SK-N-SH (cell line): ENCODE measurements at regions not wholly inside any gene's neighbourhood (a gene's known extent, or its start where the extent isn't known, plus 50 kb on each side); places are given as distances from the start of the nearest gene placed in this dataset.

Experiments used
- CTCF ChIA-PET: fragments of 300-600, 350-600 bp; formaldehyde crosslinking; extraction: SDS; loops from one replicate; lab custom pipeline; 2021; lab: Yijun Ruan, JAX
- POLR2A ChIA-PET: fragments of 350-600 bp; sonication (Branson Sonifier 250); formaldehyde crosslinking; extraction: SDS; loops from one replicate; lab custom pipeline; 2020; ENCODE audit warnings: antibody characterized with exemption, inconsistent platforms; lab: Yijun Ruan, JAX
- DNase-seq: peaks from one replicate; pipeline ENCODE4 v3.0.0; 2012
- H2AFZ ChIP-seq: fragments of 200-600 bp; sonication (generic); 2 replicates; pipeline ENCODE4 v1.8.1; 2016; ENCODE audit warnings: antibody characterized with exemption, mild to moderate bottlenecking, low read depth
- H3F3A ChIP-seq: fragments of 200-600 bp; sonication (generic); replicated peaks from 2 replicates; pipeline ENCODE3; 2016; ENCODE audit warnings: antibody characterized with exemption, mild to moderate bottlenecking; ENCODE audit not compliant: insufficient read depth
- H3K27ac ChIP-seq, 2 experiments: fragments of 200-500 bp in 1 of 2; fragments of 200-600 bp in 1 of 2; sonication (Bioruptor generic) in 1 of 2; sonication (generic), shearing (Covaris generic) in 1 of 2; 2 replicates each; pipeline versions ENCODE4 v1.5.1 to v1.6.1; 2014 to 2016; ENCODE audit warnings: low read depth in 2 of 2, inconsistent platforms in 1 of 2, low read length in 1 of 2, mild to moderate bottlenecking in 1 of 2, mixed read lengths in 1 of 2
- H3K27me3 ChIP-seq: fragments of 200-600 bp; sonication (generic), shearing (Covaris generic); 2 replicates; pipeline ENCODE4 v1.6.1; 2016; ENCODE audit warnings: mixed run types; ENCODE audit not compliant: insufficient read depth
- H3K36me3 ChIP-seq, 2 experiments: fragments of 200-500 bp in 1 of 2; fragments of 200-600 bp in 1 of 2; sonication (Bioruptor generic) in 1 of 2; sonication (generic) in 1 of 2; replicated peaks in 1 of 2; 2 replicates each; pipeline versions ENCODE3 to v1.5.1; 2014 to 2016; ENCODE audit warnings: low read length in 1 of 2, mild to moderate bottlenecking in 1 of 2; ENCODE audit not compliant: insufficient read depth in 2 of 2, control insufficient read depth in 1 of 2
- H3K4me1 ChIP-seq, 2 experiments: fragments of 200-500 bp in 1 of 2; fragments of 200-600 bp in 1 of 2; sonication (Bioruptor generic) in 1 of 2; sonication (generic), shearing (Covaris generic) in 1 of 2; 2 replicates each; pipeline versions ENCODE4 v1.5.1 to v1.6.1; 2014 to 2016; ENCODE audit warnings: low read depth in 1 of 2, low read length in 1 of 2, mixed run types in 1 of 2; ENCODE audit not compliant: insufficient read depth in 2 of 2, control insufficient read depth in 1 of 2
- H3K4me2 ChIP-seq: fragments of 200-600 bp; sonication (generic), shearing (Covaris generic); 2 replicates; pipeline ENCODE4 v1.6.1; 2017; ENCODE audit warnings: mixed run types
- H3K4me3 ChIP-seq, 2 experiments: fragments of 200-500 bp in 1 of 2; fragments of 200-600 bp in 1 of 2; sonication (Bioruptor generic) in 1 of 2; sonication (generic), shearing (Covaris generic) in 1 of 2; 2 replicates each; pipeline versions ENCODE4 v1.5.1 to v1.8.1; 2014 to 2016; ENCODE audit warnings: low read depth in 2 of 2, inconsistent platforms in 1 of 2, low read length in 1 of 2, mild to moderate bottlenecking in 1 of 2, mixed read lengths in 1 of 2, moderate library complexity in 1 of 2
- H3K79me2 ChIP-seq: fragments of 200-600 bp; sonication (generic); 2 replicates; pipeline ENCODE4 v1.8.1; 2017; ENCODE audit warnings: mild to moderate bottlenecking; ENCODE audit not compliant: insufficient read depth
- H3K9ac ChIP-seq: fragments of 200-600 bp; sonication (generic); 2 replicates; pipeline ENCODE4 v1.6.1; 2017; ENCODE audit warnings: mixed run types
- H3K9me2 ChIP-seq: fragments of 200-600 bp; sonication (generic); 2 replicates; pipeline ENCODE4 v1.6.1; 2017; ENCODE audit warnings: mixed run types
- H3K9me3 ChIP-seq: fragments of 200-600 bp; sonication (generic); 2 replicates; pipeline ENCODE4 v1.6.1; 2017; ENCODE audit warnings: mixed run types, mild to moderate bottlenecking, moderate library complexity
- H4K20me1 ChIP-seq: fragments of 200-600 bp; sonication (generic); 2 replicates; pipeline ENCODE4 v1.6.1; 2017; ENCODE audit warnings: mild to moderate bottlenecking, mixed run types; ENCODE audit not compliant: insufficient read depth
- CHD2 ChIP-seq: fragments of 150-350 bp; IDR thresholded peaks from 2 replicates; pipeline ENCODE4 v1.6.1; 2018; ENCODE audit warnings: low read length; ENCODE audit not compliant: partially characterized antibody
- ELF1 ChIP-seq: IDR thresholded peaks from 2 replicates; pipeline ENCODE4 v1.4.0; 2012
- EP300 ChIP-seq, 2 experiments: IDR thresholded peaks; 2 replicates each; pipeline versions ENCODE4 v1.4.0 to v1.6.1; 2012; ENCODE audit warnings: borderline replicate concordance in 1 of 2, low read depth in 1 of 2, low read length in 1 of 2
- EZH2phosphoT487 ChIP-seq: fragments of 200-600 bp; sonication (generic); IDR thresholded peaks from 2 replicates; pipeline ENCODE4 v1.6.1; 2017; ENCODE audit warnings: low read depth, mixed run types, mild to moderate bottlenecking, antibody characterized with exemption, moderate library complexity, borderline replicate concordance
- FOSL2 ChIP-seq: IDR thresholded peaks from 2 replicates; pipeline ENCODE4 v1.4.0; 2012; ENCODE audit warnings: low read depth, mild to moderate bottlenecking, moderate library complexity, borderline replicate concordance
- FOXJ3 ChIP-seq: sonication (generic); formaldehyde crosslinking; IDR thresholded peaks from 2 replicates; pipeline ENCODE4 v1.5.1; 2020; ENCODE audit warnings: mild to moderate bottlenecking, missing genetic modification reagents
- GABPA ChIP-seq: IDR thresholded peaks from 2 replicates; pipeline ENCODE4 v1.4.0; 2012; ENCODE audit warnings: low read depth, mild to moderate bottlenecking
- JUND ChIP-seq: IDR thresholded peaks from 2 replicates; pipeline ENCODE4 v1.4.0; 2012
- MEF2A ChIP-seq: IDR thresholded peaks from 2 replicates; pipeline ENCODE4 v1.4.0; 2012; ENCODE audit warnings: low read depth, borderline replicate concordance
- MXI1 ChIP-seq: IDR thresholded peaks from 2 replicates; pipeline ENCODE4 v1.6.1; 2012; ENCODE audit warnings: mild to moderate bottlenecking, low read depth, low read length, improper control_type of control experiment
- NFIC ChIP-seq: IDR thresholded peaks from 2 replicates; pipeline ENCODE4 v1.4.0; 2012; ENCODE audit warnings: borderline replicate concordance
- POLR2AphosphoS5 ChIP-seq: IDR thresholded peaks from 2 replicates; pipeline ENCODE4 v1.6.1; 2012; ENCODE audit warnings: low read depth, low read length
- RAD21 ChIP-seq: IDR thresholded peaks from 2 replicates; pipeline ENCODE4 v1.6.1; 2012; ENCODE audit warnings: mild to moderate bottlenecking, low read length
- RCOR1 ChIP-seq: fragments of 150-350 bp; IDR thresholded peaks from 2 replicates; pipeline ENCODE4 v1.6.1; 2017; ENCODE audit warnings: antibody characterized with exemption, low read length
- SIN3A ChIP-seq: IDR thresholded peaks from 2 replicates; pipeline ENCODE4 v1.6.1; 2012; ENCODE audit warnings: low read depth, mild to moderate bottlenecking, low read length, moderate library complexity, borderline replicate concordance
- TAF1 ChIP-seq: IDR thresholded peaks from 2 replicates; pipeline ENCODE4 v1.6.1; 2012; ENCODE audit warnings: low read depth, mild to moderate bottlenecking, low read length, moderate library complexity, borderline replicate concordance
- USF2 ChIP-seq: fragments of 150-350 bp; IDR thresholded peaks from 2 replicates; pipeline ENCODE4 v1.6.1; 2017; ENCODE audit warnings: antibody characterized with exemption, low read length, low read depth, borderline replicate concordance
- WGBS: methylation state at CpG from one replicate; pipeline ENCODE4 v1.1.6; 2017; ENCODE audit warnings: low lambda C conversion rate; 5-methylcytosine and 5-hydroxymethylcytosine counted together
- TF ChIP-seq, protein P1 (sequence below): IDR thresholded peaks from 2 replicates; pipeline ENCODE4 v1.4.0; 2012; ENCODE audit warnings: low read depth, borderline replicate concordance
- TF ChIP-seq, protein P2 (sequence below): fragments of 150-350 bp; IDR thresholded peaks from 2 replicates; pipeline ENCODE4 v1.6.1; 2016; ENCODE audit warnings: mild to moderate bottlenecking, low read depth, low read length
- TF ChIP-seq, protein P3 (sequence below): fragments of 200-600 bp; sonication (generic); IDR thresholded peaks from 2 replicates; pipeline ENCODE4 v1.6.1; 2017; ENCODE audit warnings: antibody characterized with exemption, mild to moderate bottlenecking, moderate library complexity

- Histone ChIP-seq H3K9me2 (no peaks in the 10 kb centered on the region), H3K9me3 (no peaks in the 10 kb centered on the region), H3K4me2 (no peak overlapping the region), H2AFZ (no peak overlapping the region), H3K4me1 (peaks cover 0 to 37% of the 10 kb centered on the region in 2 experiments; a peak in 1 of 4 replicates), H3K36me3 (no peaks in the 10 kb centered on the region), H3K27me3 (no peaks in the 10 kb centered on the region), H3K79me2 (no peaks in the 10 kb centered on the region), H3K27ac (no peak overlapping the region), H3K4me3 (no peak overlapping the region), H3K9ac (no peak overlapping the region), H3F3A (no peaks in the 10 kb centered on the region), H4K20me1 (no peaks in the 10 kb centered on the region)
- 82% methylated on average over 14 of the region's 18 CpGs for WGBS
- TF ChIP-seq SIN3A (no peak), FOXJ3 (CRISPR knock-in tag) (no peak), CHD2 (no peak), GABPA (no peak), RCOR1 (no peak), MEF2A (no peak), JUND (no peak), TAF1 (no peak), EZH2phosphoT487 (no peak), USF2 (no peak), EP300 (IDR thresholded peaks at IDR 0.05; ENCODE audit: borderline replicate concordance in 1 of 2, low read depth in 1 of 2, low read length in 1 of 2) (no peak), NFIC (no peak), POLR2AphosphoS5 (no peak), MXI1 (no peak), FOSL2 (no peak)
- TF ChIP-seq, protein P1, sequence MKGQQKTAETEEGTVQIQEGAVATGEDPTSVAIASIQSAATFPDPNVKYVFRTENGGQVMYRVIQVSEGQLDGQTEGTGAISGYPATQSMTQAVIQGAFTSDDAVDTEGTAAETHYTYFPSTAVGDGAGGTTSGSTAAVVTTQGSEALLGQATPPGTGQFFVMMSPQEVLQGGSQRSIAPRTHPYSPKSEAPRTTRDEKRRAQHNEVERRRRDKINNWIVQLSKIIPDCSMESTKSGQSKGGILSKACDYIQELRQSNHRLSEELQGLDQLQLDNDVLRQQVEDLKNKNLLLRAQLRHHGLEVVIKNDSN: no peak
- ChIA-PET CTCF (interaction anchor here (2.4 kb wide), 1 partner anchor 9 kb away, joined by 9 read pairs; no protein-coding TSS in a partner anchor), POLR2A (no interaction called here)
- no peak for DNase-seq
Measured at GRCh38 chr15:70212286-70212962, 114.7 kb upstream of the TLE3 start.

DNA sequence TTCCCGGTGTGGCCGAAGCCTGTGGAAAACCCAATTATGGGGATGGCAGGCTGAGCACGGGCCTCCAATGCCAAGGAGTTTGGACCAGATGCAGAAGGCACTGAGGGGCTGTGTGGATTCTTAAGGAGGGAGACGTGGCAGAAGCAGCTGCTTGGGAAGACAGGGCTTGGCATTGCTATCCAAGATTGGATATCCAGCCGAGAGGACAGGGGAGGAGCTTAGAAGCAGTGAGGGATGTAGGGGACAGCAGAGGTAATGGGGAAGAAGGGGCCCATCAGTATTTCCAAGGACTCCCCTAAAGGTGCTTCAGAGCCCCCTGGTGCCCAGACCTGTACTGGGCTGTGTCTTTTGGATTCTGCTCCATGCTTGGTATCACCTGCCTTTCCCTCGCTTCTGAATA is 112.8 kb upstream of the TLE3 start:
- Histone ChIP-seq H3K27me3 (no peaks in the 10 kb centered on the region), H3K4me3 (no peak overlapping the region), H3K9me2 (no peaks in the 10 kb centered on the region), H2AFZ (no peak overlapping the region), H4K20me1 (no peaks in the 10 kb centered on the region), H3K9me3 (no peaks in the 10 kb centered on the region), H3K9ac (no peak overlapping the region)
- POLR2A ChIA-PET: no interaction called here
- no peak for TF ChIP-seq RCOR1
- TF ChIP-seq CHD2: no peak
- TF ChIP-seq, protein P2, sequence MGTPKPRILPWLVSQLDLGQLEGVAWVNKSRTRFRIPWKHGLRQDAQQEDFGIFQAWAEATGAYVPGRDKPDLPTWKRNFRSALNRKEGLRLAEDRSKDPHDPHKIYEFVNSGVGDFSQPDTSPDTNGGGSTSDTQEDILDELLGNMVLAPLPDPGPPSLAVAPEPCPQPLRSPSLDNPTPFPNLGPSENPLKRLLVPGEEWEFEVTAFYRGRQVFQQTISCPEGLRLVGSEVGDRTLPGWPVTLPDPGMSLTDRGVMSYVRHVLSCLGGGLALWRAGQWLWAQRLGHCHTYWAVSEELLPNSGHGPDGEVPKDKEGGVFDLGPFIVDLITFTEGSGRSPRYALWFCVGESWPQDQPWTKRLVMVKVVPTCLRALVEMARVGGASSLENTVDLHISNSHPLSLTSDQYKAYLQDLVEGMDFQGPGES: no peak
- TF ChIP-seq, protein P3, sequence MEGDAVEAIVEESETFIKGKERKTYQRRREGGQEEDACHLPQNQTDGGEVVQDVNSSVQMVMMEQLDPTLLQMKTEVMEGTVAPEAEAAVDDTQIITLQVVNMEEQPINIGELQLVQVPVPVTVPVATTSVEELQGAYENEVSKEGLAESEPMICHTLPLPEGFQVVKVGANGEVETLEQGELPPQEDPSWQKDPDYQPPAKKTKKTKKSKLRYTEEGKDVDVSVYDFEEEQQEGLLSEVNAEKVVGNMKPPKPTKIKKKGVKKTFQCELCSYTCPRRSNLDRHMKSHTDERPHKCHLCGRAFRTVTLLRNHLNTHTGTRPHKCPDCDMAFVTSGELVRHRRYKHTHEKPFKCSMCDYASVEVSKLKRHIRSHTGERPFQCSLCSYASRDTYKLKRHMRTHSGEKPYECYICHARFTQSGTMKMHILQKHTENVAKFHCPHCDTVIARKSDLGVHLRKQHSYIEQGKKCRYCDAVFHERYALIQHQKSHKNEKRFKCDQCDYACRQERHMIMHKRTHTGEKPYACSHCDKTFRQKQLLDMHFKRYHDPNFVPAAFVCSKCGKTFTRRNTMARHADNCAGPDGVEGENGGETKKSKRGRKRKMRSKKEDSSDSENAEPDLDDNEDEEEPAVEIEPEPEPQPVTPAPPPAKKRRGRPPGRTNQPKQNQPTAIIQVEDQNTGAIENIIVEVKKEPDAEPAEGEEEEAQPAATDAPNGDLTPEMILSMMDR: no peak
- no peak for TF ChIP-seq ELF1
- TF ChIP-seq RAD21: peak; percentile 14; the same call in 1 of the 2 replicates
- TF ChIP-seq USF2: no peak
- TF ChIP-seq MXI1: no peak
- TF ChIP-seq, all 33 proteins: peak for 1
- H3K36me3 ChIP-seq: no peaks in the 10 kb centered on the region
- peaks cover 0 to 25% of the 10 kb centered on the region in 2 experiments; a peak in 1 of 4 replicates for H3K4me1 ChIP-seq
- WGBS: 76% methylated on average over 6 of the region's 6 CpGs
- CTCF ChIA-PET: interaction anchor here (1.4 kb wide), 1 partner anchor 11 kb away, joined by 4 read pairs; no protein-coding TSS in a partner anchor
- DNase-seq: no peak
- no peaks in the 10 kb centered on the region for H3F3A ChIP-seq
- no peaks in the 10 kb centered on the region for H3K79me2 ChIP-seq
- H3K27ac ChIP-seq: no peak overlapping the region
- H3K4me2 ChIP-seq: no peak overlapping the region
